H9 (cell line): ENCODE measurements at regions not wholly inside any gene's neighbourhood (a gene's known extent, or its start where the extent isn't known, plus 50 kb on each side); places are given as distances from the start of the nearest gene placed in this dataset.

ENCODE experiments used
- DNase-seq: peaks from one replicate; pipeline ENCODE4 v3.0.0-alpha.2; 2017
- H2AFZ ChIP-seq: one replicate; pipeline ENCODE4 v1.6.1; 2013; ENCODE audit warnings: mild to moderate bottlenecking, low read length, control low read depth, moderate library complexity
- H2AK5ac ChIP-seq: 2 replicates; pipeline ENCODE4 v1.6.1; 2013; ENCODE audit warnings: low read length, control low read depth, mixed read lengths; ENCODE audit not compliant: insufficient read length
- H2BK120ac ChIP-seq: one replicate; pipeline ENCODE4 v1.6.1; 2013; ENCODE audit warnings: low read depth, mild to moderate bottlenecking, low read length, control low read depth, inconsistent platforms; ENCODE audit not compliant: poor library complexity, severe bottlenecking
- H2BK12ac ChIP-seq: 2 replicates; pipeline ENCODE4 v1.6.1; 2013; ENCODE audit warnings: low read length, control low read depth, mixed read lengths, low read depth; ENCODE audit not compliant: insufficient read length
- H2BK15ac ChIP-seq: 2 replicates; pipeline ENCODE4 v1.6.1; 2013; ENCODE audit warnings: low read depth, low read length, control low read depth
- H2BK20ac ChIP-seq: one replicate; pipeline ENCODE4 v1.6.1; 2013; ENCODE audit warnings: low read depth, mild to moderate bottlenecking, low read length, control low read depth, inconsistent platforms; ENCODE audit not compliant: poor library complexity, severe bottlenecking
- H2BK5ac ChIP-seq: 2 replicates; pipeline ENCODE4 v1.6.1; 2013; ENCODE audit warnings: low read length, control low read depth, mixed read lengths; ENCODE audit not compliant: insufficient read length
- H3K14ac ChIP-seq: 2 replicates; pipeline ENCODE4 v1.6.1; 2013; ENCODE audit warnings: low read length, control low read depth; ENCODE audit not compliant: insufficient read depth
- H3K18ac ChIP-seq: 2 replicates; pipeline ENCODE4 v1.6.1; 2013; ENCODE audit warnings: low read depth, mild to moderate bottlenecking, mixed read lengths, low read length, control low read depth; ENCODE audit not compliant: insufficient read length
- H3K23ac ChIP-seq: 2 replicates; pipeline ENCODE4 v1.6.1; 2013; ENCODE audit warnings: low read length, control low read depth, mixed read lengths, low read depth; ENCODE audit not compliant: insufficient read length
- H3K23me2 ChIP-seq: 2 replicates; pipeline ENCODE4 v1.6.1; 2013; ENCODE audit warnings: low read depth, mild to moderate bottlenecking, mixed read lengths, low read length, control low read depth; ENCODE audit not compliant: insufficient read length, poor library complexity, severe bottlenecking
- H3K27ac ChIP-seq: 2 replicates; pipeline ENCODE4 v1.5.1; 2013; ENCODE audit warnings: low read length, control low read depth, mixed read lengths, low read depth; ENCODE audit not compliant: insufficient read length
- H3K27me3 ChIP-seq: 2 replicates; pipeline ENCODE4 v1.6.1; 2013; ENCODE audit warnings: low read length, control low read depth, inconsistent platforms; ENCODE audit not compliant: insufficient read depth
- H3K4ac ChIP-seq: 2 replicates; pipeline ENCODE4 v1.6.1; 2013; ENCODE audit warnings: low read depth, mild to moderate bottlenecking, control low read depth, inconsistent platforms, low read length, moderate library complexity
- H3K4me1 ChIP-seq: 2 replicates; pipeline ENCODE4 v1.6.1; 2013; ENCODE audit warnings: low read length, control low read depth, inconsistent platforms; ENCODE audit not compliant: insufficient read depth
- H3K4me2 ChIP-seq: 2 replicates; pipeline ENCODE4 v1.6.1; 2013; ENCODE audit warnings: low read length, control low read depth, mixed read lengths; ENCODE audit not compliant: insufficient read length, insufficient read depth
- H3K56ac ChIP-seq: 2 replicates; pipeline ENCODE4 v1.6.1; 2013; ENCODE audit warnings: low read depth, mild to moderate bottlenecking, mixed read lengths, low read length, control low read depth; ENCODE audit not compliant: insufficient read length
- H3K79me1 ChIP-seq: 2 replicates; pipeline ENCODE4 v1.6.1; 2013; ENCODE audit warnings: low read depth, mild to moderate bottlenecking, moderate library complexity, low read length, control low read depth, inconsistent platforms; ENCODE audit not compliant: insufficient read depth, poor library complexity, severe bottlenecking
- H3K79me2 ChIP-seq: 2 replicates; pipeline ENCODE4 v1.6.1; 2013; ENCODE audit warnings: low read length, control low read depth, inconsistent platforms; ENCODE audit not compliant: insufficient read depth
- H3K9ac ChIP-seq: 2 replicates; pipeline ENCODE4 v1.6.1; 2013; ENCODE audit warnings: low read length, control low read depth, mixed read lengths; ENCODE audit not compliant: insufficient read length; ENCODE audit errors: extremely low read depth
- H3K9me3 ChIP-seq: one replicate; pipeline ENCODE4 v1.6.1; 2013; ENCODE audit warnings: low read depth, low read length, inconsistent platforms; ENCODE audit not compliant: control insufficient read depth
- H3T11ph ChIP-seq: one replicate; pipeline ENCODE4 v1.6.1; 2013; ENCODE audit warnings: mild to moderate bottlenecking, low read length, control low read depth, inconsistent platforms
- H4K20me1 ChIP-seq: one replicate; pipeline ENCODE4 v1.6.1; 2013; ENCODE audit not compliant: control insufficient read depth, insufficient read length, insufficient read depth
- H4K5ac ChIP-seq: 2 replicates; pipeline ENCODE4 v1.6.1; 2013; ENCODE audit warnings: low read depth, mild to moderate bottlenecking, mixed read lengths, low read length, control low read depth; ENCODE audit not compliant: insufficient read length
- H4K8ac ChIP-seq: replicated peaks from 2 replicates; pipeline ENCODE4 v1.6.1; 2013; ENCODE audit warnings: low read length, control low read depth, mixed read lengths, low read depth; ENCODE audit not compliant: insufficient read length
- H4K91ac ChIP-seq: 2 replicates; pipeline ENCODE4 v1.6.1; 2013; ENCODE audit warnings: low read depth, mild to moderate bottlenecking, moderate library complexity, mixed read lengths, low read length, control low read depth; ENCODE audit not compliant: insufficient read length
- H3K27ac Mint-ChIP-seq, 3 experiments: 2 replicates in 2 of 3; 3 replicates in 1 of 3; pipeline ENCODE4 v1.8.0; 2020 to 2021; ENCODE audit warnings: mixed read lengths in 3 of 3, mild to moderate bottlenecking in 1 of 3, moderate library complexity in 1 of 3
- H3K27me3 Mint-ChIP-seq: 2 replicates; pipeline ENCODE4 v1.8.0; 2021; ENCODE audit warnings: low read depth, mild to moderate bottlenecking, moderate library complexity, mixed read lengths
- H3K36me3 Mint-ChIP-seq, 3 experiments: 2 replicates in 2 of 3; 3 replicates in 1 of 3; pipeline ENCODE4 v1.8.0; 2020 to 2021; ENCODE audit warnings: low read depth in 3 of 3, mixed read lengths in 3 of 3; ENCODE audit not compliant: insufficient read depth in 1 of 3
- H3K4me1 Mint-ChIP-seq, 2 experiments: 2 replicates each; pipeline ENCODE4 v1.8.0; 2020; ENCODE audit warnings: mixed read lengths in 2 of 2
- H3K4me3 Mint-ChIP-seq, 2 experiments: 2 replicates in 1 of 2; 3 replicates in 1 of 2; pipeline ENCODE4 v1.8.0; 2020 to 2021; ENCODE audit warnings: mild to moderate bottlenecking in 2 of 2, mixed read lengths in 2 of 2, moderate library complexity in 1 of 2
- H3K9me3 Mint-ChIP-seq, 2 experiments: 2 replicates in 1 of 2; 3 replicates in 1 of 2; pipeline ENCODE4 v1.8.0; 2020; ENCODE audit warnings: mild to moderate bottlenecking in 2 of 2, mixed read lengths in 2 of 2, moderate library complexity in 1 of 2
- CTCF ChIP-seq: fragments of 200-600 bp; sonication (generic); conservative IDR thresholded peaks from 3 replicates; pipeline ENCODE4 v1.8.0; 2021; ENCODE audit warnings: antibody characterized with exemption, mild to moderate bottlenecking
- WGBS: extraction: QIAGEN DNeasy Blood & Tissue Kit; methylation state at CpG from one replicate; pipeline ENCODE4 v1.1.7; 2013; ENCODE audit warnings: missing lambda C conversion rate, low lambda C conversion rate, mixed read lengths; ENCODE audit not compliant: insufficient read length; ENCODE audit errors: extremely low coverage; 5-methylcytosine and 5-hydroxymethylcytosine counted together

GRCh38 chr2:176490061-176490861 is 221.0 kb downstream of the MTX2 start:
- Histone ChIP-seq H3K56ac (no peak overlapping the region), H4K20me1 (no peaks in the 10 kb centered on the region), H3K4ac (no peak overlapping the region), H2BK15ac (no peak overlapping the region; the same call in 1 of the 2 replicates), H3K79me2 (no peaks in the 10 kb centered on the region), H3T11ph (no peak overlapping the region), H3K18ac (peak overlapping the region; percentile 59), H2BK20ac (no peak overlapping the region), H2BK5ac (no peak overlapping the region), H3K14ac (peak overlapping the region; percentile 69), H3K23me2 (peaks cover 6% of the 10 kb centered on the region), H3K27me3 (no peaks in the 10 kb centered on the region), H3K23ac (no peak overlapping the region), H2AFZ (peak overlapping the region; percentile 24), H2AK5ac (no peak overlapping the region), H2BK12ac (no peak overlapping the region), H3K4me1 (peaks cover 3% of the 10 kb centered on the region; the same call in 1 of the 2 replicates), H4K91ac (no peak overlapping the region), H4K8ac (no peak overlapping the region), H3K9me3 (no peaks in the 10 kb centered on the region), H3K9ac (no peak overlapping the region), H3K4me2 (peak overlapping the region; percentile 63), H3K79me1 (no peaks in the 10 kb centered on the region), H2BK120ac (no peak overlapping the region), H3K27ac (no peak overlapping the region), H4K5ac (peak overlapping the region; percentile 6)
- Mint-ChIP-seq H3K4me3 (peak overlapping the region; percentile 46 to 68), H3K4me1 (peaks cover 10 to 19% of the 10 kb centered on the region in 2 experiments), H3K27ac (no peak overlapping the region), H3K36me3 (no peaks in the 10 kb centered on the region; a peak in 2 of 7 replicates), H3K9me3 (no peaks in the 10 kb centered on the region; a peak in 1 of 5 replicates), H3K27me3 (peaks cover 55% of the 10 kb centered on the region)
- DNase-seq: peak; percentile 80
- no CpG with 5 or more reads among the region's 47 CpGs for WGBS
- TF ChIP-seq CTCF: no peak
